GM23338 (cell line): ENCODE measurements at regions not wholly inside any gene's neighbourhood (a gene's known extent, or its start where the extent isn't known, plus 50 kb on each side); places are given as distances from the start of the nearest gene placed in this dataset.

Source experiments
- ATAC-seq: fragments of 200-7000 bp; cut with Tn5 transposase; 3 replicates; pipeline ENCODE4 v1.9.1; 2020
- DNase-seq: peaks from one replicate; pipeline ENCODE4 v3.0.0-alpha.2; 2015; ENCODE audit warnings: low spot score
- H2AFZ ChIP-seq: fragments of 200-600 bp; sonication (generic); 2 replicates; pipeline ENCODE4 v1.8.0; 2016; ENCODE audit warnings: antibody characterized with exemption, mild to moderate bottlenecking, moderate library complexity
- H3F3A ChIP-seq: fragments of 200-600 bp; sonication (generic); replicated peaks from 2 replicates; pipeline ENCODE4 v1.8.0; 2017; ENCODE audit warnings: antibody characterized with exemption, mixed run types, low read depth
- H3K27ac ChIP-seq: fragments of 200-600 bp; sonication (generic); 2 replicates; pipeline ENCODE4 v1.6.1; 2016; ENCODE audit warnings: low read depth
- H3K27me3 ChIP-seq: fragments of 200-600 bp; sonication (generic); 2 replicates; pipeline ENCODE4 v1.8.0; 2016; ENCODE audit warnings: mild to moderate bottlenecking, mixed run types, moderate library complexity; ENCODE audit not compliant: insufficient read depth
- H3K36me3 ChIP-seq: fragments of 200-600 bp; sonication (generic); 2 replicates; pipeline ENCODE4 v1.8.0; 2016; ENCODE audit warnings: mild to moderate bottlenecking; ENCODE audit not compliant: insufficient read depth
- H3K4me1 ChIP-seq: fragments of 200-600 bp; sonication (generic); 2 replicates; pipeline ENCODE4 v1.8.0; 2016; ENCODE audit warnings: mild to moderate bottlenecking, moderate library complexity; ENCODE audit not compliant: insufficient read depth
- H3K4me2 ChIP-seq: fragments of 200-600 bp; sonication (generic); 2 replicates; pipeline ENCODE4 v1.7.1; 2017; ENCODE audit warnings: mixed run types
- H3K4me3 ChIP-seq: fragments of 200-600 bp; sonication (generic); 2 replicates; pipeline ENCODE4 v1.6.1; 2016; ENCODE audit warnings: mixed run types
- H3K79me2 ChIP-seq: fragments of 200-600 bp; sonication (generic); replicated peaks from 2 replicates; pipeline ENCODE4 v1.8.0; 2017; ENCODE audit warnings: mild to moderate bottlenecking; ENCODE audit not compliant: insufficient read depth
- H3K9me2 ChIP-seq: fragments of 200-600 bp; sonication (generic); 2 replicates; pipeline ENCODE4 v1.8.0; 2017; ENCODE audit not compliant: insufficient read depth
- H4K20me1 ChIP-seq: fragments of 200-600 bp; sonication (generic); replicated peaks from 2 replicates; pipeline ENCODE4 v1.8.0; 2017; ENCODE audit warnings: mild to moderate bottlenecking; ENCODE audit not compliant: insufficient read depth
- H3K27ac Mint-ChIP-seq: 2 replicates; pipeline ENCODE4 v1.8.0; 2020; ENCODE audit warnings: inconsistent platforms, mild to moderate bottlenecking, moderate library complexity, mixed read lengths
- H3K27me3 Mint-ChIP-seq: 3 replicates; pipeline ENCODE4 v1.8.0; 2022; ENCODE audit warnings: low read depth, mild to moderate bottlenecking, moderate library complexity, mixed read lengths, inconsistent platforms; ENCODE audit not compliant: insufficient read depth, poor library complexity
- H3K36me3 Mint-ChIP-seq: 3 replicates; pipeline ENCODE4 v1.8.0; 2021; ENCODE audit warnings: low read depth, mild to moderate bottlenecking, inconsistent platforms, moderate library complexity, mixed read lengths
- H3K4me1 Mint-ChIP-seq: 3 replicates; pipeline ENCODE4 v1.8.0; 2020; ENCODE audit warnings: mild to moderate bottlenecking, inconsistent platforms, mixed read lengths
- H3K4me3 Mint-ChIP-seq: 3 replicates; pipeline ENCODE4 v1.8.0; 2021; ENCODE audit warnings: moderate library complexity, mild to moderate bottlenecking, inconsistent platforms, mixed read lengths
- H3K9me3 Mint-ChIP-seq: 3 replicates; pipeline ENCODE4 v1.8.0; 2020; ENCODE audit warnings: moderate library complexity, mild to moderate bottlenecking, inconsistent platforms, mixed read lengths
- CREB1 ChIP-seq: fragments of 250-450 bp; sonication (Bioruptor Pico); IDR thresholded peaks from 2 replicates; pipeline ENCODE4 v1.5.0; 2020; ENCODE audit warnings: low read depth, mild to moderate bottlenecking, moderate library complexity
- CTCF ChIP-seq, 2 experiments: fragments of 200-600 bp in 1 of 2; sonication (generic) in 1 of 2; conservative IDR thresholded peaks; 2 replicates each; pipeline versions ENCODE4 v1.5.1 to v1.6.1; 2016 to 2017; ENCODE audit warnings: antibody characterized with exemption in 2 of 2, low read depth in 2 of 2, mild to moderate bottlenecking in 2 of 2, moderate library complexity in 1 of 2
- EZH2 ChIP-seq: fragments of 200-600 bp; sonication (generic); IDR thresholded peaks from one replicate; pipeline ENCODE4 v1.8.0; 2017; ENCODE audit warnings: antibody characterized with exemption, mild to moderate bottlenecking, low read depth; ENCODE audit not compliant: unreplicated experiment
- EZH2phosphoT487 ChIP-seq: fragments of 200-600 bp; sonication (generic); IDR thresholded peaks from one replicate; pipeline ENCODE4 v1.8.1; 2018; ENCODE audit warnings: antibody characterized with exemption; ENCODE audit not compliant: unreplicated experiment
- JUNB ChIP-seq: IDR thresholded peaks from one replicate; pipeline ENCODE4 v1.6.1; 2016; ENCODE audit warnings: antibody characterized with exemption; ENCODE audit not compliant: unreplicated experiment
- NANOG ChIP-seq: IDR thresholded peaks from 2 replicates; pipeline ENCODE4 v1.6.1; 2016; ENCODE audit warnings: antibody characterized with exemption, borderline replicate concordance
- POLR2AphosphoS5 ChIP-seq: IDR thresholded peaks from 2 replicates; pipeline ENCODE4 v1.6.1; 2016; ENCODE audit warnings: antibody characterized with exemption, low read depth
- ZNF114 ChIP-seq: fragments of 250-450 bp; sonication (Bioruptor Pico); IDR thresholded peaks from 2 replicates; pipeline ENCODE4 v1.5.0; 2020; ENCODE audit warnings: mild to moderate bottlenecking, moderate library complexity
- ZNF331 ChIP-seq: fragments of 250-450 bp; sonication (Bioruptor Pico); IDR thresholded peaks from 2 replicates; pipeline ENCODE4 v1.5.0; 2020; ENCODE audit warnings: low read depth, mild to moderate bottlenecking, moderate library complexity
- ZNF462 ChIP-seq: fragments of 250-450 bp; sonication (Bioruptor Pico); IDR thresholded peaks from 2 replicates; pipeline ENCODE4 v1.5.0; 2020; ENCODE audit warnings: mild to moderate bottlenecking, moderate library complexity

- TF ChIP-seq ZNF462 (CRISPR knock-in tag) (no peak), EZH2phosphoT487 (no peak), ZNF331 (CRISPR knock-in tag) (no peak), CREB1 (no peak), NANOG (no peak), CTCF (conservative IDR thresholded peaks at IDR 0.05; ENCODE audit: low read depth in 2 of 2) (no peak), ZNF114 (CRISPR knock-in tag) (no peak)
These were observed 142.9 kb upstream of the SH3BP4 start (continued) for GRCh38 chr2:234808907-234809306.

GRCh38 chr2:234806818-234807217 lies 145.0 kb upstream of the SH3BP4 start:
- Mint-ChIP-seq H3K9me3 (peaks cover 17% of the 10 kb centered on the region; the same call in 2 of the 3 replicates), H3K27ac (no peak overlapping the region), H3K27me3 (peaks cover 2% of the 10 kb centered on the region), H3K36me3 (0 out of 3 replicates have a peak, but pooled peaks cover 2% of the 10 kb centered on the region), H3K4me1 (no peaks in the 10 kb centered on the region), H3K4me3 (no peak overlapping the region)
- H3K4me3 ChIP-seq: no peak overlapping the region
- H3K27me3 ChIP-seq: no peaks in the 10 kb centered on the region
- no peaks in the 10 kb centered on the region for H3K4me1 ChIP-seq
- H3F3A ChIP-seq: no peaks in the 10 kb centered on the region
- H2AFZ ChIP-seq: no peak overlapping the region
- H3K27ac ChIP-seq: no peak overlapping the region
- H3K36me3 ChIP-seq: 0 out of 2 replicates have a peak, but pooled peaks cover 3% of the 10 kb centered on the region
- DNase-seq: no peak
- no peak for ATAC-seq
- H3K4me2 ChIP-seq: no peak overlapping the region
- H3K79me2 ChIP-seq: no peaks in the 10 kb centered on the region
- no peaks in the 10 kb centered on the region for H4K20me1 ChIP-seq
- 0 out of 2 replicates have a peak, but pooled peaks cover 13% of the 10 kb centered on the region for H3K9me2 ChIP-seq
- TF ChIP-seq POLR2AphosphoS5: no peak
- no peak for TF ChIP-seq EZH2
- no peak for TF ChIP-seq JUNB
- TF ChIP-seq CREB1: no peak
- no peak for TF ChIP-seq EZH2phosphoT487
